Calu3 (cell line): ENCODE measurements at regions not wholly inside any gene's neighbourhood (a gene's known extent, or its start where the extent isn't known, plus 50 kb on each side); places are given as distances from the start of the nearest gene placed in this dataset.
A peak's percentile ranks its signal among the peaks of the same experiment; 100 is the strongest.

Experiments
- BruUV-seq: library from RNA; stranded (reverse); fragments of 400-500 nt; replicated peaks from 2 replicates; lab custom pipeline; 2021; lab: Mats Ljungman, UMichigan
- CTCF ChIA-PET: fragments of 300-600 bp; sonication (Branson Sonifier 250); formaldehyde crosslinking; loops from one replicate; lab custom pipeline; 2022; ENCODE audit warnings: antibody characterized with exemption; lab: Charles Lee
- DNase-seq: peaks from one replicate; pipeline ENCODE4 v3.0.0; 2022
- H3K27ac Mint-ChIP-seq: one replicate; pipeline ENCODE4 v1.8.0; 2022; ENCODE audit warnings: mixed read lengths; ENCODE audit not compliant: unreplicated experiment
- H3K27me3 Mint-ChIP-seq: one replicate; pipeline ENCODE4 v1.8.0; 2022; ENCODE audit warnings: mixed read lengths; ENCODE audit not compliant: unreplicated experiment
- H3K36me3 Mint-ChIP-seq: one replicate; pipeline ENCODE4 v1.8.0; 2022; ENCODE audit warnings: mild to moderate bottlenecking, moderate library complexity, mixed read lengths; ENCODE audit not compliant: insufficient read depth, unreplicated experiment
- H3K4me1 Mint-ChIP-seq: one replicate; pipeline ENCODE4 v1.8.0; 2022; ENCODE audit warnings: mild to moderate bottlenecking, low read depth, mixed read lengths; ENCODE audit not compliant: unreplicated experiment
- H3K4me3 Mint-ChIP-seq: one replicate; pipeline ENCODE4 v1.8.0; 2022; ENCODE audit warnings: mild to moderate bottlenecking, low read depth, moderate library complexity, mixed read lengths; ENCODE audit not compliant: unreplicated experiment
- H3K9me3 Mint-ChIP-seq: one replicate; pipeline ENCODE4 v1.8.0; 2022; ENCODE audit warnings: low read depth, mixed read lengths; ENCODE audit not compliant: unreplicated experiment
- CTCF ChIP-seq: fragments of 200-600 bp; IDR thresholded peaks from one replicate; pipeline ENCODE4 v1.8.0; 2022; ENCODE audit warnings: antibody characterized with exemption; ENCODE audit not compliant: unreplicated experiment
- intact Hi-C: fragments of 100-400 bp; cut with micrococcal nuclease; formaldehyde crosslinking; loops from one replicate; pipeline ENCODE4 v1.10.0; 2022; ENCODE audit not compliant: unreplicated experiment

DNA sequence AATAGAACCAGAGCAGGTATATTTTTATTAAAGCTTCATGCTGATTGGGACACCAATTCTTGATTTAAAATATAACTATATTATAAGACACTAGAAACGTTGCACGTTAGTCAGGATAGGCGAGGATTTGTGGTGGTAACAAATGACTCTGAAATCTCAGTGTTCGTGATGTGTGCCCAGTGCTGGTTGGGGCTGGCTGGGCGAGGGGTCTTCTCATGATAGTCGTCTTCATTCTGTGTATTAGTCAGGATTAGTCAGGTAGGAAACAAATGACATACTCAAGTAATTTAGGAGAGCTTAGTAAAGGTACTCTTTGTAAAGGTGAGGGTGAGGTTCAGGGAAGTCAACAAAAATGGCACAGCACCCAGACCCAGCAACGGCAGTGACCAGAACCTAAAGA, 73.9 kb upstream of the HIF1A start:
- no peaks in the 10 kb centered on the region for H3K27me3 Mint-ChIP-seq
- intact Hi-C loops = no loop called here
- no peaks in the 10 kb centered on the region for H3K9me3 Mint-ChIP-seq
- BruUV-seq = no TSS peak
- H3K36me3 Mint-ChIP-seq = no peaks in the 10 kb centered on the region
- H3K4me1 Mint-ChIP-seq = peaks cover 21% of the 10 kb centered on the region
- H3K27ac Mint-ChIP-seq = no peak overlapping the region
- CTCF ChIA-PET = no interaction called here
- no peak overlapping the region for H3K4me3 Mint-ChIP-seq
- TF ChIP-seq CTCF = no peak
- no peak for DNase-seq

- CTCF ChIA-PET = no interaction called here
- intact Hi-C loops = no loop called here
- DNase-seq = no peak
- Mint-ChIP-seq H3K27me3 (no peaks in the 10 kb centered on the region), H3K36me3 (no peaks in the 10 kb centered on the region), H3K4me3 (no peak overlapping the region), H3K4me1 (peaks cover 21% of the 10 kb centered on the region), H3K27ac (no peak overlapping the region), H3K9me3 (no peaks in the 10 kb centered on the region)
- no peak for TF ChIP-seq CTCF
- no TSS peak for BruUV-seq
Measured at GRCh38 chr14:61622051-61622450, 73.3 kb upstream of the HIF1A start.

- TF ChIP-seq CTCF = no peak
- Mint-ChIP-seq H3K4me3 (no peak overlapping the region), H3K4me1 (peaks cover 21% of the 10 kb centered on the region), H3K9me3 (no peaks in the 10 kb centered on the region), H3K27ac (no peak overlapping the region), H3K36me3 (no peaks in the 10 kb centered on the region), H3K27me3 (no peaks in the 10 kb centered on the region)
- no peak for DNase-seq
- intact Hi-C loops = no loop called here
- CTCF ChIA-PET = interaction anchor here (0.6 to 1.4 kb wide), 4 partner anchors 30 to 263 kb away, joined by 3 to 8 read pairs (median 4); no protein-coding TSS in a partner anchor
- BruUV-seq = no TSS peak
Measured at GRCh38 chr14:61623927-61624326, 71.4 kb upstream of the HIF1A start.

DNA sequence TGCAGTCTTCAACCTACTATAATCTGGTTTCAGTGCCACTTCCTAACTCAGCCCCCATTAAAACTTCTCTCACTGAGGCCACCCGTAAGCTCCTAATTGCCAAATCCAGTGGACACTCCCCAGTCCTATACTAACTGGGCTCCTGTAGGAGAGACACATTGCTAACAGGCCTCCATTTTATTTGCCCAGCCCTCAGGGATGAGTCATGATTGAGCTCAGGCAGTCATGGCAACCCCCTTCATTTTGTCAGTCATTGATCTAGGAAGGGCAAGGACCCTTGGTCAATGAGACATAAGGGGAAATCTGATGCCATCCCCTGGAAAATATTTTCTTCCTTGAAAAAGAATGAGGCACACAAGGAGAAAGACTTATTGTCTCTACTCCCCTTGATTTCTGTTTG, 70.1 kb upstream of the HIF1A start:
- DNase-seq = peak; percentile 37
- H3K27ac Mint-ChIP-seq = peak overlapping the region; percentile 27
- CTCF ChIA-PET = interaction anchor here (0.6 to 1.4 kb wide), 3 partner anchors 95 to 192 kb away, joined by 3 to 6 read pairs (median 3); no protein-coding TSS in a partner anchor
- intact Hi-C loops = no loop called here
- H3K36me3 Mint-ChIP-seq = no peaks in the 10 kb centered on the region
- no peak overlapping the region for H3K4me3 Mint-ChIP-seq
- peaks cover 21% of the 10 kb centered on the region for H3K4me1 Mint-ChIP-seq
- no peaks in the 10 kb centered on the region for H3K27me3 Mint-ChIP-seq
- no TSS peak for BruUV-seq
- no peaks in the 10 kb centered on the region for H3K9me3 Mint-ChIP-seq
- TF ChIP-seq CTCF = no peak
